ENCODE measurements at regions not wholly inside any gene's neighbourhood (a gene's known extent, or its start where the extent isn't known, plus 50 kb on each side); places are given as distances from the start of the nearest gene placed in this dataset.

DNA sequence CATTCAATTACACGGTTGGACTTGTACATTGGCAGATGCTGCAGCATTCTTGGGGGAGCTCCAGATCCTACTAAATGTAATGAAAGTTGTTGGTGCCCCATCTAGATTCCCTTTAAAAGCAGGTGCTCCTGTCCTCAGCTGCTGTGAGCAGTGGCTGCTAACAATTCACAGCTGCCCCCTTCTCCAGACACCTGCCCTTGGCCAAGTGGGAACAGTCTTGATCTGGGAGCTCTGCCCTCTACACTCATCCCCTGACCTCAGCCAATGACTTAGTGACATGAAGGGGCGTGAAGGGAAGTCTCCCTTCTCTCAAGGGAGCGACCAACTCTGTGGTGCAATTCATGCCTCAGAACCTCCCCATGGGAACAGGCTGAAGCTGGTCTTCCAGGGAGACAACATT, 125.7 kb downstream of the EIF4E start:
- DNase-seq (ENCODE audit: low spot score) = no peak
- H3K27ac ChIP-seq = no peak overlapping the region
- TF ChIP-seq, protein P1, sequence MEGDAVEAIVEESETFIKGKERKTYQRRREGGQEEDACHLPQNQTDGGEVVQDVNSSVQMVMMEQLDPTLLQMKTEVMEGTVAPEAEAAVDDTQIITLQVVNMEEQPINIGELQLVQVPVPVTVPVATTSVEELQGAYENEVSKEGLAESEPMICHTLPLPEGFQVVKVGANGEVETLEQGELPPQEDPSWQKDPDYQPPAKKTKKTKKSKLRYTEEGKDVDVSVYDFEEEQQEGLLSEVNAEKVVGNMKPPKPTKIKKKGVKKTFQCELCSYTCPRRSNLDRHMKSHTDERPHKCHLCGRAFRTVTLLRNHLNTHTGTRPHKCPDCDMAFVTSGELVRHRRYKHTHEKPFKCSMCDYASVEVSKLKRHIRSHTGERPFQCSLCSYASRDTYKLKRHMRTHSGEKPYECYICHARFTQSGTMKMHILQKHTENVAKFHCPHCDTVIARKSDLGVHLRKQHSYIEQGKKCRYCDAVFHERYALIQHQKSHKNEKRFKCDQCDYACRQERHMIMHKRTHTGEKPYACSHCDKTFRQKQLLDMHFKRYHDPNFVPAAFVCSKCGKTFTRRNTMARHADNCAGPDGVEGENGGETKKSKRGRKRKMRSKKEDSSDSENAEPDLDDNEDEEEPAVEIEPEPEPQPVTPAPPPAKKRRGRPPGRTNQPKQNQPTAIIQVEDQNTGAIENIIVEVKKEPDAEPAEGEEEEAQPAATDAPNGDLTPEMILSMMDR (conservative IDR thresholded peaks at IDR 0.05; ENCODE audit: low read depth) = no peak
- ChIA-PET CTCF (no interaction called here), POLR2A (ENCODE audit: low non-redundant PET) (no interaction called here)

DNA sequence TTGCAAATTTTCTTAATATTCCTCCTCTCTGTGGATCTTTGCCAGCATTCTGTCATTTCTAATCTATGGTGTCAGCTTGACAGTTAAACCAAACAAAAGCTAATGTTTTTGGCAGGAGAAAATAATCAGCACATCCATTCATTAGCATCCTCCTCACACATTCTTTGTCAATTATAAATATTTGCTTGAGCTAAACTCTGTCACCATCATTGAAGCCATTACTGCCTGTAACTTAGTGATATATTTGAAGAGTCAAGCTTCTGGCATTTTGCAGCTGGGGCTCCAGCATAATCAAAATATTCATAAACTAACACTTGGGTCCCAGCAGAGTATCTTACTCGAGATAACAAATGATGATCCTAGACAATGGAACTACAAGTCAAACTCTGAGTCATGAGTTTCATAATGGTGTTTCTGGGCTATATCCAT, 126.1 kb downstream of the EIF4E start:
- ChIA-PET CTCF (no interaction called here), POLR2A (ENCODE audit: low non-redundant PET) (no interaction called here)
- TF ChIP-seq, protein P1 (conservative IDR thresholded peaks at IDR 0.05; ENCODE audit: low read depth) = no peak
- no peak overlapping the region for H3K27ac ChIP-seq
- no peak for DNase-seq (ENCODE audit: low spot score)

DNA sequence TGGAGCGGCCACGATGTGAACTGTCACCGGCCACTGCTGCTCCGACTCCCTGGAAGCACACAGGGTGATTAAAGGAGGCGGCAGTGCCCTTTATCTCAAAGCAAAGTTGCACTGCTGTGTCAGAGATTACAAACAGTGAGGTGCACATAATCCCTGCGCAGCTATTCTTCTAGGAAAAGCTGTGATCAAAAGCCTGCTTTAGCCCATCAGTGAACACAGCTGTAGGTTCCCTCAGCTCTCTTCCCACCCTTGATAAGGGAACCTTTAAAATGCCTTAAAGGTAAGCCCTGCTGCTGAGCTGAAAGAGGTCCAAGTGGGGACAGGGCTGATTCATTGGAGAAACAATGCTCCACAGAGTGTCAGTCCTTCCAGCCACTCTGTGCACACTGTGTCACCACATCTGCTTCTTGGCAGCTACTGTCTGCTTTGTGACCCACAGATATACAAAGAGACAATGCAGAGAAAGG, 127.6 kb downstream of the EIF4E start:
- POLR2A ChIA-PET (ENCODE audit: low non-redundant PET) = no interaction called here
- CTCF ChIA-PET = no interaction called here
- TF ChIP-seq, protein P1 (conservative IDR thresholded peaks at IDR 0.05; ENCODE audit: low read depth) = no peak
- DNase-seq (ENCODE audit: low spot score) = no peak
- H3K27ac ChIP-seq = no peak overlapping the region

DNA sequence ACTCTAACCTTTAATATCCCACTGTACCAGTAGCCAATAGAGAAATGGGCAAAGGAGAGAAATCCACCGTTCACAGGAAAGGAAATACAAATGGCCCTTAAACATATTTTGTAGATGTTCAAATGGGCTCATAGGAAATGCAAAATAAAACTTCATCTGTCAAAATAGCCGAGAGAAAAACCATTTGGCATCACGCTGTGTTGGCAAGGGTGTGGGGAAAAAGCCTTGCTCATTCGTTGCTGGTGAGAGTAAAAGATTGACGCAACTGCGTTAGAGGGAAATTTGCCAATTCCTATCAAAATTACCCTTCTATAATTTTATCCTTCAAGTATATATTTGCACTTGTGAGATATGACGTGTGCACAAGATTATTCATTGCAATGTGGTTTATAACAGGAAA, 131.9 kb downstream of the EIF4E start:
- no peak for DNase-seq (ENCODE audit: low spot score)
- ChIA-PET CTCF (interaction anchor here (0.7 kb wide), 1 partner anchor 168 kb away, joined by 4 read pairs; no protein-coding TSS in a partner anchor), POLR2A (ENCODE audit: low non-redundant PET) (no interaction called here)

DNA sequence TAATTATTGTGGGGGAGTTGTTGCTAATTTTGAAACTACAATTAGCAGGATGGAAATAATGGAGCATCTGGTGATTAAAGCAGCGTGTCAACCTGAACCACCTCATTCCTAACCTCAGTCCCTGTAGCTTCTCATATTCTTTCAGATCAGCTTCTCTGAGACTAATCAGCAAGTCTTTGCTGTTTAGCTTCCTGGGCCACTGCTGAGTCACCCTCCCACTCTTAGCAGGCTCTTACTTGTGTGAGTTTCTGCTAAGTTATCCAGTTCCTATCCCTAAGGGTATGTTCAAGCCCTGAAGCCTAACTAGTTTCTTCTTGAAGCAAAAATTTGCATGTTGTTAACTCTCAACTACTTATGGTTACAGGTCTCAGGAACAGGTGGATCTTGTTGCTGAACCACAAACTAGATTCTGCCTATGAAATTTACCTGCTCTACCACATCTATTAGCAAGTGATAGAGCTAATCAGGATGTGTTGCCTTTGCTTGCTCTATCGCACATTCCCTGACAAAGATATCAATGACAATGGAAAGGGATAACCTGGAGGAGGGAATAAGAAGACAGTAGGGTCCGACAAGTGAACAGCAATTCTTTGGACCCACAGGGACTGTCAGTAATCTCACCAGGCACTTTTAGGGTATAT, 134.2 kb downstream of the EIF4E start:
- ChIA-PET CTCF (interaction anchor here (0.8 to 1.0 kb wide), 2 partner anchors 9 to 668 kb away, joined by 3 read pairs; no protein-coding TSS in a partner anchor), POLR2A (ENCODE audit: low non-redundant PET) (no interaction called here)
- TF ChIP-seq, protein P1 (conservative IDR thresholded peaks at IDR 0.05; ENCODE audit: low read depth) = no peak
- peak; percentile 51 for DNase-seq (ENCODE audit: low spot score)
- H3K27ac ChIP-seq = no peak overlapping the region

More for the DNA sequence above, 131.9 kb downstream of the EIF4E start:
- no peak overlapping the region for H3K27ac ChIP-seq
- TF ChIP-seq, protein P1 (conservative IDR thresholded peaks at IDR 0.05; ENCODE audit: low read depth) = no peak

DNA sequence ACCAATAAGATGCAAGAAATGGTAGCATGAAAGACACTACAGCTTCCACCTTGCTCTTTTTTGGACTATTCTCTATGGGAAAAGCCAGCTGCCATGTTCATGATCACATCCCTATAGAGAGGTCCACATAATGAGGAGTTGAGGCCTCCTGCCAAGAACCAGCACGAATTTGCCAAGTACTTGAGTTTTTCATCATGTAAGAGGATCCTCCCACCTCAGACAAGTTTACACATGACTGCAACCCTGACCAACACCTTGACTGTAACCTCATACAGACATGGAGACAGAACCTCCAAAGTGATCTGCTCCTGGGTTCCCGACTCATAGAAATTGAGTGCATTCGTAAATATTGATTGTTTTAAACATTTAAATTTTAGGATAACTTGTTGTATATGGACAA, 135.2 kb upstream of the TSPAN5 start:
- ChIA-PET POLR2A (ENCODE audit: low non-redundant PET) (no interaction called here), CTCF (interaction anchor here (1.0 kb wide), 1 partner anchor 8 kb away, joined by 3 read pairs; no protein-coding TSS in a partner anchor)
- TF ChIP-seq, protein P1 (conservative IDR thresholded peaks at IDR 0.05; ENCODE audit: low read depth) = no peak
- no peak overlapping the region for H3K27ac ChIP-seq
- peak; percentile 15 for DNase-seq (ENCODE audit: low spot score)

Measured in RWPE1 (cell line).